H1 (cell line): ENCODE measurements at regions not wholly inside any gene's neighbourhood (a gene's known extent, or its start where the extent isn't known, plus 50 kb on each side); places are given as distances from the start of the nearest gene placed in this dataset.

Source experiments
- CTCF ChIA-PET: fragments of 300-600 bp; sonication (Branson Sonifier 250); formaldehyde crosslinking; loops from one replicate; lab custom pipeline; 2021; ENCODE audit not compliant: partially characterized antibody; lab: Charles Lee
- POLR2A ChIA-PET: fragments of 300-600 bp; sonication (Branson Sonifier 250); formaldehyde crosslinking; loops from one replicate; lab custom pipeline; 2021; ENCODE audit warnings: inconsistent platforms; ENCODE audit not compliant: partially characterized antibody; lab: Charles Lee
- DNase-seq, 2 experiments: peaks; one replicate each; pipeline versions ENCODE4 v3.0.0 to v3.0.0-alpha.2; 2010 to 2022; ENCODE audit warnings: low spot score in 2 of 2, low read depth in 1 of 2, mixed read lengths in 1 of 2
- FAIRE-seq: peaks from 2 replicates; lab custom pipeline; 2011; peaks lifted over from hg19 to GRCh38; lab: Jason Lieb, UNC
- H2AFZ ChIP-seq: 2 replicates; pipeline ENCODE4 v1.8.1; 2012; ENCODE audit warnings: low read length, inconsistent platforms
- H2AK5ac ChIP-seq: 2 replicates; pipeline ENCODE4 v1.6.1; 2013; ENCODE audit warnings: low read depth, low read length
- H2BK120ac ChIP-seq: replicated peaks from 2 replicates; pipeline ENCODE3; 2013; ENCODE audit warnings: low read depth, low read length, inconsistent platforms
- H2BK12ac ChIP-seq: 2 replicates; pipeline ENCODE4 v1.6.1; 2013; ENCODE audit warnings: low read depth, low read length
- H2BK15ac ChIP-seq: 2 replicates; pipeline ENCODE4 v1.6.1; 2013; ENCODE audit warnings: low read length
- H2BK20ac ChIP-seq: 2 replicates; pipeline ENCODE4 v1.6.1; 2013; ENCODE audit warnings: low read length
- H2BK5ac ChIP-seq: 2 replicates; pipeline ENCODE4 v1.6.1; 2013; ENCODE audit warnings: low read depth, low read length
- H3K14ac ChIP-seq: 2 replicates; pipeline ENCODE4 v1.6.1; 2013; ENCODE audit warnings: inconsistent platforms; ENCODE audit not compliant: insufficient read length
- H3K18ac ChIP-seq: 2 replicates; pipeline ENCODE4 v1.6.1; 2013; ENCODE audit warnings: low read length; ENCODE audit errors: extremely low read depth
- H3K23ac ChIP-seq: 2 replicates; pipeline ENCODE4 v1.6.1; 2013; ENCODE audit warnings: inconsistent platforms; ENCODE audit not compliant: insufficient read length
- H3K23me2 ChIP-seq: 2 replicates; pipeline ENCODE4 v1.6.1; 2013; ENCODE audit warnings: low read depth, low read length
- H3K27ac ChIP-seq: 2 replicates; pipeline ENCODE4 v1.6.1; 2011; ENCODE audit warnings: low read depth, low read length, inconsistent platforms
- H3K27me3 ChIP-seq, 4 experiments: replicated peaks in 1 of 4; 1 replicate in 1 of 4; 2 replicates in 3 of 4; pipeline versions ENCODE4 v1.6.1 to v1.8.1; 2011 to 2013; ENCODE audit warnings: low read length in 3 of 4, mild to moderate bottlenecking in 3 of 4, inconsistent platforms in 2 of 4, mixed read lengths in 2 of 4, moderate library complexity in 1 of 4; ENCODE audit not compliant: control insufficient read depth in 3 of 4, insufficient read depth in 3 of 4; ENCODE audit errors: extremely low read depth in 1 of 4
- H3K36me3 ChIP-seq, 4 experiments: 2 replicates each; pipeline versions ENCODE4 v1.6.1 to v1.8.1; 2011 to 2013; ENCODE audit warnings: mild to moderate bottlenecking in 4 of 4, low read length in 3 of 4, moderate library complexity in 2 of 4, control low read depth in 1 of 4, inconsistent platforms in 1 of 4; ENCODE audit not compliant: insufficient read depth in 4 of 4, control insufficient read depth in 2 of 4
- H3K4ac ChIP-seq: replicated peaks from 2 replicates; pipeline ENCODE3; 2013; ENCODE audit warnings: low read length, low read depth, mixed read lengths, inconsistent platforms; ENCODE audit not compliant: insufficient read length
- H3K4me1 ChIP-seq, 4 experiments: replicated peaks in 1 of 4; 1 replicate in 1 of 4; 2 replicates in 3 of 4; pipeline versions ENCODE4 v1.6.1 to v1.8.1; 2011 to 2013; ENCODE audit warnings: low read length in 3 of 4, inconsistent platforms in 2 of 4, mixed read lengths in 1 of 4; ENCODE audit not compliant: insufficient read depth in 4 of 4, control insufficient read depth in 3 of 4
- H3K4me2 ChIP-seq, 2 experiments: 2 replicates each; pipeline versions ENCODE4 v1.6.1 to v1.8.1; 2011 to 2013; ENCODE audit warnings: low read depth in 2 of 2, low read length in 2 of 2, control low read depth in 1 of 2, inconsistent platforms in 1 of 2, mild to moderate bottlenecking in 1 of 2; ENCODE audit not compliant: insufficient read depth in 1 of 2
- H3K4me3 ChIP-seq, 4 experiments: fragments of 200-600, 300-600 bp in 1 of 4; sonication (generic), shearing (Covaris generic), sonication (Bioruptor Twin) in 1 of 4; 2 replicates each; pipeline versions ENCODE4 v1.5.1 to v1.8.1; 2011 to 2016; ENCODE audit warnings: low read length in 4 of 4, low read depth in 3 of 4, control low read depth in 2 of 4, inconsistent platforms in 2 of 4, mild to moderate bottlenecking in 2 of 4, mixed read lengths in 1 of 4, moderate library complexity in 1 of 4; ENCODE audit not compliant: insufficient read depth in 2 of 4; ENCODE audit errors: extremely low read depth in 1 of 4
- H3K56ac ChIP-seq: replicated peaks from 2 replicates; pipeline ENCODE3; 2013; ENCODE audit warnings: low read depth, mild to moderate bottlenecking, mixed read lengths, low read length, inconsistent platforms; ENCODE audit not compliant: insufficient read length
- H3K79me1 ChIP-seq: 2 replicates; pipeline ENCODE4 v1.6.1; 2013; ENCODE audit warnings: low read depth, low read length, control low read depth
- H3K79me2 ChIP-seq, 2 experiments: 2 replicates each; pipeline versions ENCODE4 v1.6.1 to v1.8.1; 2012 to 2013; ENCODE audit warnings: low read length in 2 of 2, mild to moderate bottlenecking in 2 of 2, inconsistent platforms in 1 of 2; ENCODE audit not compliant: insufficient read depth in 2 of 2, control insufficient read depth in 1 of 2
- H3K9ac ChIP-seq, 4 experiments: replicated peaks in 1 of 4; 1 replicate in 1 of 4; 2 replicates in 3 of 4; pipeline versions ENCODE4 v1.6.1 to v1.8.1; 2011 to 2013; ENCODE audit warnings: low read depth in 3 of 4, low read length in 3 of 4, control low read depth in 2 of 4, mild to moderate bottlenecking in 2 of 4, moderate library complexity in 2 of 4, inconsistent platforms in 1 of 4; ENCODE audit errors: extremely low read depth in 1 of 4
- H3K9me3 ChIP-seq, 2 experiments: 2 replicates each; pipeline versions ENCODE4 v1.6.1 to v1.8.1; 2012 to 2013; ENCODE audit warnings: mild to moderate bottlenecking in 2 of 2, moderate library complexity in 2 of 2, control low read depth in 1 of 2, inconsistent platforms in 1 of 2, low read depth in 1 of 2, low read length in 1 of 2, mixed read lengths in 1 of 2; ENCODE audit not compliant: insufficient read depth in 2 of 2
- H4K20me1 ChIP-seq, 2 experiments: replicated peaks in 1 of 2; 2 replicates each; pipeline versions ENCODE3 to v1.8.1; 2011 to 2013; ENCODE audit warnings: inconsistent platforms in 2 of 2, low read length in 2 of 2, mild to moderate bottlenecking in 1 of 2; ENCODE audit not compliant: insufficient read depth in 2 of 2, control insufficient read depth in 1 of 2
- H4K5ac ChIP-seq: 2 replicates; pipeline ENCODE4 v1.6.1; 2013; ENCODE audit warnings: low read length, low read depth, mixed read lengths, inconsistent platforms; ENCODE audit not compliant: insufficient read length
- H4K8ac ChIP-seq: 2 replicates; pipeline ENCODE4 v1.8.0; 2013; ENCODE audit warnings: mild to moderate bottlenecking, moderate library complexity, low read length, inconsistent platforms; ENCODE audit not compliant: insufficient read depth; ENCODE audit errors: extremely low read depth
- H4K91ac ChIP-seq: replicated peaks from 2 replicates; pipeline ENCODE3; 2013; ENCODE audit warnings: low read length, mixed read lengths, inconsistent platforms; ENCODE audit not compliant: insufficient read length
- ASH2L ChIP-seq: fragments of 200-600, 300-600 bp; sonication (generic); IDR thresholded peaks from one replicate; pipeline ENCODE4 v1.7.1; 2017; ENCODE audit warnings: low read length
- KDM1A ChIP-seq: fragments of 200-600, 300-600 bp; sonication (generic); IDR thresholded peaks from 2 replicates; pipeline ENCODE4 v1.7.1; 2016; ENCODE audit warnings: mild to moderate bottlenecking, low read length, borderline replicate concordance
- PHF8 ChIP-seq: fragments of 200-600 bp; sonication (generic); conservative IDR thresholded peaks from 2 replicates; pipeline ENCODE4 v1.7.1; 2012; ENCODE audit warnings: low read depth, mild to moderate bottlenecking, inconsistent platforms, low read length, moderate library complexity
- RFX5 ChIP-seq: IDR thresholded peaks from 2 replicates; pipeline ENCODE4 v1.6.1; 2011; ENCODE audit warnings: low read depth, low read length, improper control_type of control experiment, borderline replicate concordance
- SIX5 ChIP-seq: IDR thresholded peaks from 2 replicates; pipeline ENCODE4 v1.6.1; 2011; ENCODE audit warnings: mild to moderate bottlenecking, low read depth, low read length
- WGBS, 2 experiments: shearing (Covaris generic) in 1 of 2; methylation state at CpG; one replicate each; pipeline versions ENCODE4 v1.1.6 to v1.1.7; 2013 to 2015; ENCODE audit warnings: low lambda C conversion rate in 2 of 2, mixed read lengths in 2 of 2, inconsistent platforms in 1 of 2, low coverage in 1 of 2, missing lambda C conversion rate in 1 of 2; ENCODE audit not compliant: insufficient replicate concordance in 2 of 2, insufficient coverage in 1 of 2, insufficient read length in 1 of 2; ENCODE audit errors: extremely low coverage in 1 of 2, missing lambda C conversion rate in 1 of 2; 5-methylcytosine and 5-hydroxymethylcytosine counted together

- Histone ChIP-seq H2AFZ (no peak overlapping the region), H4K8ac (no peak overlapping the region), H2BK20ac (no peak overlapping the region), H2AK5ac (no peak overlapping the region), H3K23me2 (no peaks in the 10 kb centered on the region), H4K91ac (no peak overlapping the region), H3K14ac (no peak overlapping the region), H3K9ac (no peak overlapping the region), H3K4ac (no peak overlapping the region), H3K56ac (no peak overlapping the region), H2BK12ac (no peak overlapping the region), H2BK15ac (no peak overlapping the region), H3K9me3 (peaks cover 3 to 6% of the 10 kb centered on the region in 2 experiments; a peak in 2 of 4 replicates), H3K79me2 (no peaks in the 10 kb centered on the region), H3K27ac (no peak overlapping the region), H3K4me2 (no peak overlapping the region), H2BK120ac (no peak overlapping the region), H3K18ac (no peak overlapping the region), H4K5ac (no peak overlapping the region), H3K36me3 (no peaks in the 10 kb centered on the region), H3K4me3 (no peak overlapping the region), H3K23ac (no peak overlapping the region), H4K20me1 (no peaks in the 10 kb centered on the region), H3K79me1 (no peaks in the 10 kb centered on the region), H3K4me1 (no peaks in the 10 kb centered on the region), H3K27me3 (no peaks in the 10 kb centered on the region), H2BK5ac (no peak overlapping the region)
- DNase-seq: no peak
- ChIA-PET CTCF (no interaction called here), POLR2A (no interaction called here)
- WGBS, 2 experiments: 85% methylated on average over 4 of the region's 4 CpGs; no CpG with 5 or more reads in 1 of the 2 experiments
- no peak for TF ChIP-seq SIX5
- no peak for TF ChIP-seq PHF8
- TF ChIP-seq RFX5: no peak
- TF ChIP-seq KDM1A: no peak
- TF ChIP-seq ASH2L: no peak
- FAIRE-seq: no peak
Measured at GRCh38 chr2:138312061-138312460, 189.5 kb upstream of the SPOPL start.
